Gastroesophageal sphincter (tissue), 4 donors: ENCODE measurements at regions not wholly inside any gene's neighbourhood (a gene's known extent, or its start where the extent isn't known, plus 50 kb on each side); places are given as distances from the start of the nearest gene placed in this dataset.
A peak's percentile ranks its signal among the peaks of the same experiment; 100 is the strongest.
"Not testable (repeated sequence)": the region's sequence is repeated elsewhere in the genome, so short reads cannot be mapped to it uniquely, and the experiment has no call there.

Source experiments
- ATAC-seq: fragments of 150-250 bp; one replicate; pipeline ENCODE4 v1.9.1; 2016; ENCODE audit warnings: mild to moderate bottlenecking, moderate library complexity
- H3K27ac ChIP-seq, 4 donors: fragments of 200-600 bp; sonication (generic) in 3 of 4; 1 replicate in 3 of 4; 2 replicates in 1 of 4; pipeline ENCODE4 v1.5.1; 2016 to 2019
- H3K27me3 ChIP-seq: fragments of 200-600 bp; sonication (generic); one replicate; pipeline ENCODE4 v1.5.1; 2019
- H3K36me3 ChIP-seq, 2 donors: fragments of 200-600 bp; sonication (generic); one replicate each; pipeline ENCODE4 v1.5.1; 2019; ENCODE audit warnings: control low read depth in 1 of 2
- H3K4me1 ChIP-seq, 3 donors: fragments of 200-600 bp; sonication (generic); 1 replicate in 2 of 3; 2 replicates in 1 of 3; pipeline ENCODE4 v1.5.1; 2016 to 2019; ENCODE audit warnings: control low read depth in 2 of 3
- H3K4me3 ChIP-seq, 2 donors: fragments of 200-600 bp; sonication (generic); one replicate each; pipeline ENCODE4 v1.5.1; 2019; ENCODE audit warnings: mild to moderate bottlenecking in 1 of 2, moderate library complexity in 1 of 2
- H3K9me3 ChIP-seq, 3 donors: fragments of 200-600 bp; sonication (generic); one replicate each; pipeline ENCODE4 v1.5.1; 2017 to 2019; ENCODE audit warnings: control low read depth in 2 of 3
- EP300 ChIP-seq: sonication (generic); formaldehyde crosslinking; IDR thresholded peaks from one replicate; pipeline ENCODE4 v1.6.1; 2017; ENCODE audit warnings: antibody characterized with exemption, mild to moderate bottlenecking
- POLR2A ChIP-seq, 2 donors: fragments of 450-650 bp; IDR thresholded peaks; one replicate each; pipeline ENCODE4 v1.6.1; 2017; ENCODE audit warnings: antibody characterized with exemption in 2 of 2, mild to moderate bottlenecking in 2 of 2, moderate library complexity in 1 of 2
- POLR2AphosphoS5 ChIP-seq: sonication (generic); formaldehyde crosslinking; IDR thresholded peaks from one replicate; pipeline ENCODE4 v1.6.1; 2017; ENCODE audit warnings: antibody characterized with exemption
- WGBS, 2 donors: methylation state at CpG; one replicate each; pipeline ENCODE4 v1.1.5; 2018; ENCODE audit warnings: low coverage in 1 of 2; 5-methylcytosine and 5-hydroxymethylcytosine counted together
- TF ChIP-seq, protein P1 (sequence below), 4 experiments: fragments of 200-600 bp in 2 of 4; fragments of 450-650 bp in 2 of 4; sonication (generic) in 1 of 4; IDR thresholded peaks; one replicate each; pipeline ENCODE4 v1.5.1; 2017 to 2019; ENCODE audit warnings: antibody characterized with exemption in 4 of 4, mild to moderate bottlenecking in 2 of 4, moderate library complexity in 2 of 4

DNA sequence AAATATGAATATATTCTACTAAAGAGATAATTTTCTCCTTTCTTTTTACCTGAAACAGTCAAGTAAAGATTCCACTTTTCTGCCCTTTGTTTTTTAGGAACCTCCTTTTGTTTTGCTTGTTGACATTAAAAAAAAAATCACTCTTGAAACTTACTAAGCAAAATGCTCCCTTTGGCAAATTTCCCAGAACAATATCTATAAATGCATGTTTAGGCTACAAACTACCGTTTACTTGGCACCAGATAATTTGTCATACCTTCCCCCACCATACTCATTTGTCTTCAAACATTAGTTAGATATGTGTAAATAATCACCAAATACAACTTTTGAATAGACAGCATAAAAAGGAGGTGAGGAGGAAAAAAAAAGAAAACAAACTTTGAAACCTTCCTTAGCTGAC, 604.7 kb downstream of the RFPL4B start:
- H3K9me3 ChIP-seq = no peaks in the 10 kb centered on the region
- no peak overlapping the region for H3K27ac ChIP-seq
- H3K36me3 ChIP-seq = no peaks in the 10 kb centered on the region
- ATAC-seq = no peak
- WGBS, 2 donors = 28 to 45% methylated on average over 1 of the region's 1 CpG
- no peak overlapping the region for H3K4me3 ChIP-seq
- TF ChIP-seq, protein P1, sequence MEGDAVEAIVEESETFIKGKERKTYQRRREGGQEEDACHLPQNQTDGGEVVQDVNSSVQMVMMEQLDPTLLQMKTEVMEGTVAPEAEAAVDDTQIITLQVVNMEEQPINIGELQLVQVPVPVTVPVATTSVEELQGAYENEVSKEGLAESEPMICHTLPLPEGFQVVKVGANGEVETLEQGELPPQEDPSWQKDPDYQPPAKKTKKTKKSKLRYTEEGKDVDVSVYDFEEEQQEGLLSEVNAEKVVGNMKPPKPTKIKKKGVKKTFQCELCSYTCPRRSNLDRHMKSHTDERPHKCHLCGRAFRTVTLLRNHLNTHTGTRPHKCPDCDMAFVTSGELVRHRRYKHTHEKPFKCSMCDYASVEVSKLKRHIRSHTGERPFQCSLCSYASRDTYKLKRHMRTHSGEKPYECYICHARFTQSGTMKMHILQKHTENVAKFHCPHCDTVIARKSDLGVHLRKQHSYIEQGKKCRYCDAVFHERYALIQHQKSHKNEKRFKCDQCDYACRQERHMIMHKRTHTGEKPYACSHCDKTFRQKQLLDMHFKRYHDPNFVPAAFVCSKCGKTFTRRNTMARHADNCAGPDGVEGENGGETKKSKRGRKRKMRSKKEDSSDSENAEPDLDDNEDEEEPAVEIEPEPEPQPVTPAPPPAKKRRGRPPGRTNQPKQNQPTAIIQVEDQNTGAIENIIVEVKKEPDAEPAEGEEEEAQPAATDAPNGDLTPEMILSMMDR (IDR thresholded peaks at IDR 0.05) = no peak
- TF ChIP-seq POLR2A (IDR thresholded peaks at IDR 0.05) = no peak
- TF ChIP-seq POLR2AphosphoS5 = no peak
- no peak for TF ChIP-seq EP300
- H3K27me3 ChIP-seq = no peaks in the 10 kb centered on the region
- H3K4me1 ChIP-seq = peaks cover 0 to 7% (median 3%) of the 10 kb centered on the region in 3 donors

DNA sequence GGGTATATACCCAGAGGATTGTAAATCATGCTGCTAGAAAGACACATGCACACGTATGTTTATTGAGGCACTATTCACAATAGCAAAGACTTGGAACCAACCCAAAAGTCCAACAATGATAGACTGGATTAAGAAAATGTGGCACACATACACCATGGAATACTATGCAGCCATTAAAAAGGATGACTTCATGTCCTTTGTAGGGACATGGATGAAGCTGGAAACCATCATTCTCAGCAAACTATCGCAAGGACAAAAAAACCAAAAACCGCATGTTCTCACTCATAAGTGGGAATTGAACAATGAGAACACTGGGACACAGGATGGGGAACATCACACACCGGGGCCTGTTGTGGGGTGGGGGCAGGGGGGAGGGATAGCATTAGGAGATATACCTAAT, 608.6 kb downstream of the RFPL4B start:
- WGBS, 2 donors = 100% methylated on average over 2 to 3 of the region's 4 CpGs
- H3K27me3 ChIP-seq = not testable (repeated sequence)

DNA sequence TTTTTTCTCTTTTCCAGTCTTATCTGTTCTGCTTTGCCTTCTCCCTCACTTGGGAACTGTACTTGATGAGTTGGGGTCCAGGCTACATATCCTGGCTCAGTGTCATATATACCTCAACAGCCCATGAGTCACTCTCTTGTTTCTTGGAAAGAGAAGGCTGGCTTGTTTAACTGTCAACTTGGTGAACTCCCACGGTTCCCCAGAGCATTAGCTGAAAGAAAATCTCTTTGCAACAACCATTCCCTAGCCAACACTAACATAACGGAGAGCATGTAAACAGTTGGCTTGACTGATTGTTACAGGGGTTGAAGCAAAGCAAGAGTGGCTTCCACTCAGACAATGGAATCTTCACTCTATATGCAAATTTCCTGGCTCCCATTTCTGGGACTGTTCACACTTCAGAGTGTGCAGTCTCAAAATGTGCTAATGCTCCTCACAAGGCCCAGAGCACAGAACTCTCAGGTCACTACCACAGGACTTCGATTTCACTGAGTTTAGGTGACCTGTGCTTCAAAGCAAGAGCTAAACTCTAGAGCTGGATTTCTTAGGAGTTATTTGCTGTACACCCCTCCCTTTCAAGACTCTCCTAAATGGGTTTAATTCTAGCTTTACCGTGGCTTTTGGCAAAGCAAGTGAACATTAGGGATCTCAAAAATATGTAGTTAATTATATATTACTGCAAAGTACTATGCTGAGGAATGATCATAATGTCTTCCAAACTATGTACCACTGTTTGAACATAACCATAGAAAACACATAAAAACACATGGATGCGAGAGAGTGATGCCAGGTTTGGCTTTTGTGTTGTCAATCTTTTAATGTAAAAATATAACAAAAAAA, 609.8 kb downstream of the RFPL4B start:
- H3K36me3 ChIP-seq = no peaks in the 10 kb centered on the region
- peak overlapping the region in 2 of 4 donors; percentile 16 to 44 for H3K27ac ChIP-seq
- peaks cover 0 to 17% (median 8%) of the 10 kb centered on the region in 3 donors for H3K4me1 ChIP-seq
- no peaks in the 10 kb centered on the region for H3K9me3 ChIP-seq
- ATAC-seq = peak; percentile 63
- no peak overlapping the region for H3K4me3 ChIP-seq
- 29 to 42% methylated on average over 2 to 4 of the region's 5 CpGs for WGBS, 2 donors
- H3K27me3 ChIP-seq = no peaks in the 10 kb centered on the region
- no peak for TF ChIP-seq EP300
- no peak for TF ChIP-seq POLR2A (IDR thresholded peaks at IDR 0.05)
- TF ChIP-seq, protein P1 (IDR thresholded peaks at IDR 0.05) = no peak
- peak; percentile 90 for TF ChIP-seq POLR2AphosphoS5

More for the DNA sequence above, 608.6 kb downstream of the RFPL4B start:
- not testable (repeated sequence) for ATAC-seq, H3K4me3 ChIP-seq, H3K9me3 ChIP-seq, H3K36me3 ChIP-seq, H3K27ac ChIP-seq
- peaks cover 0 to 17% (median 8%) of the 10 kb centered on the region in 3 donors for H3K4me1 ChIP-seq

GRCh38 chr6:112957536-112957916, 610.4 kb downstream of the RFPL4B start:
- TF ChIP-seq, protein P1 (IDR thresholded peaks at IDR 0.05) = no peak
- TF ChIP-seq EP300 (no peak), POLR2AphosphoS5 (no peak), POLR2A (IDR thresholded peaks at IDR 0.05) (no peak)
- Histone ChIP-seq H3K9me3 (no peaks in the 10 kb centered on the region), H3K27me3 (no peaks in the 10 kb centered on the region), H3K4me3 (no peak overlapping the region), H3K36me3 (no peaks in the 10 kb centered on the region), H3K4me1 (peaks cover 0 to 17% (median 8%) of the 10 kb centered on the region in 3 donors), H3K27ac (no peak overlapping the region)
- 45 to 72% methylated on average over 2 of the region's 2 CpGs for WGBS, 2 donors
- no peak for ATAC-seq

GRCh38 chr6:112960130-112960529, 613.0 kb downstream of the RFPL4B start:
- ATAC-seq, H3K36me3 ChIP-seq, H3K9me3 ChIP-seq, H3K27ac ChIP-seq, H3K27me3 ChIP-seq, H3K4me3 ChIP-seq: not testable (repeated sequence)
- peaks cover 0 to 17% (median 8%) of the 10 kb centered on the region in 3 donors for H3K4me1 ChIP-seq
- 90 to 100% methylated on average over 2 to 3 of the region's 3 CpGs for WGBS, 2 donors

DNA sequence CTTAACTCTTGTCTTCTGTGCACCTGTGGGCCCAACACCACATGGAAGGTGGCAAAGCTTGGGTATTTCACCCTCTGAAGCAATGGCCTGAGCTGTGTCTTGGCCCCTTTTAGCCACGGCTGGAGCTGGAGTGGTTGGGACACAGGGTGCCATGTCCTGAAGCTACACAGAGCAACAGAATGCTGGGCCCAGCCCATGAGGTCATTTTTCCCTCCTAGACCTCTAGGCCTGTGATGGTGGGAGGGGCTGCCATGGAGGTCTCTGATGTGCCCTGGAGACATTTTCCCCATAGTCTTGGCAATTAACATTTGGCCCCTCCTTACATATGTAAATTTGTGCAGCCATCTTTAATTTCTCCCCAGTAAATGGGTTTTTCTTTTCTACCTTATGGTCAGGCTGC, 620.8 kb downstream of the RFPL4B start:
- H3K4me1 ChIP-seq = no peaks in the 10 kb centered on the region
- H3K27me3 ChIP-seq = no peaks in the 10 kb centered on the region
- H3K36me3 ChIP-seq = no peaks in the 10 kb centered on the region
- no peaks in the 10 kb centered on the region for H3K9me3 ChIP-seq
- TF ChIP-seq POLR2A (IDR thresholded peaks at IDR 0.05) (no peak), POLR2AphosphoS5 (no peak), EP300 (no peak)
- TF ChIP-seq, protein P1 (IDR thresholded peaks at IDR 0.05) = no peak
- ATAC-seq = no peak
- H3K4me3 ChIP-seq = no peak overlapping the region
- no CpG with 5 or more reads among the region's 1 CpG for WGBS, 2 donors
- no peak overlapping the region for H3K27ac ChIP-seq
